Mesenchymal stem cell (in vitro differentiated cells and primary cell): ENCODE measurements at regions not wholly inside any gene's neighbourhood (a gene's known extent, or its start where the extent isn't known, plus 50 kb on each side); places are given as distances from the start of the nearest gene placed in this dataset.

Experiments used
- DNase-seq: peaks from one replicate; pipeline ENCODE4 v3.0.0-alpha.2; 2013
- H2AFZ ChIP-seq: one replicate; pipeline ENCODE4 v1.6.1; 2013; ENCODE audit warnings: low read depth, mild to moderate bottlenecking, control low read depth, inconsistent platforms, low read length, moderate library complexity
- H2AK5ac ChIP-seq: 2 replicates; pipeline ENCODE4 v1.6.1; 2013; ENCODE audit warnings: low read length, moderate library complexity, mild to moderate bottlenecking, inconsistent platforms; ENCODE audit not compliant: severe bottlenecking
- H2BK120ac ChIP-seq: one replicate; pipeline ENCODE4 v1.6.1; 2013; ENCODE audit warnings: low read depth, mild to moderate bottlenecking, inconsistent platforms, low read length, moderate library complexity
- H2BK12ac ChIP-seq, 2 experiments: one replicate each; pipeline ENCODE4 v1.6.1; 2013; ENCODE audit warnings: inconsistent platforms in 2 of 2, low read length in 2 of 2, mild to moderate bottlenecking in 2 of 2, moderate library complexity in 2 of 2, control low read depth in 1 of 2
- H2BK15ac ChIP-seq: one replicate; pipeline ENCODE4 v1.6.1; 2013; ENCODE audit warnings: mild to moderate bottlenecking, low read depth, inconsistent platforms; ENCODE audit not compliant: poor library complexity, severe bottlenecking
- H2BK5ac ChIP-seq: 2 replicates; pipeline ENCODE4 v1.6.1; 2013; ENCODE audit warnings: low read depth, mild to moderate bottlenecking, low read length, control low read depth, inconsistent platforms; ENCODE audit not compliant: poor library complexity, severe bottlenecking
- H3K14ac ChIP-seq, 2 experiments: one replicate each; pipeline ENCODE4 v1.6.1; 2013; ENCODE audit warnings: inconsistent platforms in 2 of 2, low read length in 2 of 2, control low read depth in 1 of 2, mild to moderate bottlenecking in 1 of 2, moderate library complexity in 1 of 2
- H3K18ac ChIP-seq, 2 experiments: one replicate each; pipeline ENCODE4 v1.6.1; 2013; ENCODE audit warnings: inconsistent platforms in 2 of 2, low read length in 2 of 2, control low read depth in 1 of 2, low read depth in 1 of 2, mild to moderate bottlenecking in 1 of 2
- H3K23ac ChIP-seq, 2 experiments: one replicate each; pipeline ENCODE4 v1.6.1; 2013; ENCODE audit warnings: inconsistent platforms in 2 of 2, low read length in 2 of 2, mild to moderate bottlenecking in 2 of 2, moderate library complexity in 2 of 2, control low read depth in 1 of 2
- H3K27ac ChIP-seq: 2 replicates; pipeline ENCODE4 v1.5.1; 2013; ENCODE audit warnings: mild to moderate bottlenecking, moderate library complexity, low read length, control low read depth, inconsistent platforms; ENCODE audit not compliant: poor library complexity, severe bottlenecking
- H3K27me3 ChIP-seq, 2 experiments: 2 replicates each; pipeline versions ENCODE4 v1.6.1 to v1.7.0; 2013; ENCODE audit warnings: low read length in 2 of 2, mild to moderate bottlenecking in 2 of 2, moderate library complexity in 2 of 2, control low read depth in 1 of 2, inconsistent platforms in 1 of 2; ENCODE audit not compliant: control insufficient read depth in 1 of 2, insufficient read depth in 1 of 2
- H3K36me3 ChIP-seq, 2 experiments: 2 replicates each; pipeline versions ENCODE4 v1.6.1 to v1.7.0; 2013; ENCODE audit warnings: low read length in 2 of 2, control low read depth in 1 of 2, inconsistent platforms in 1 of 2, low read depth in 1 of 2, mild to moderate bottlenecking in 1 of 2; ENCODE audit not compliant: insufficient read depth in 2 of 2, control insufficient read depth in 1 of 2
- H3K4ac ChIP-seq, 2 experiments: one replicate each; pipeline ENCODE4 v1.6.1; 2013; ENCODE audit warnings: inconsistent platforms in 2 of 2, low read length in 2 of 2, mild to moderate bottlenecking in 2 of 2, moderate library complexity in 2 of 2, control low read depth in 1 of 2, low read depth in 1 of 2
- H3K4me1 ChIP-seq: 2 replicates; pipeline ENCODE4 v1.6.1; 2013; ENCODE audit warnings: low read depth, low read length, control low read depth; ENCODE audit not compliant: control insufficient read depth, insufficient read depth
- H3K4me2 ChIP-seq: 2 replicates; pipeline ENCODE4 v1.6.1; 2013; ENCODE audit warnings: low read length, mild to moderate bottlenecking, inconsistent platforms; ENCODE audit not compliant: poor library complexity, severe bottlenecking
- H3K4me3 ChIP-seq, 2 experiments: 2 replicates each; pipeline versions ENCODE4 v1.5.1 to v1.7.0; 2013; ENCODE audit warnings: low read length in 2 of 2, mild to moderate bottlenecking in 2 of 2, control low read depth in 1 of 2, low read depth in 1 of 2; ENCODE audit not compliant: insufficient read depth in 1 of 2
- H3K79me1 ChIP-seq: replicated peaks from 2 replicates; pipeline ENCODE4 v1.6.1; 2013; ENCODE audit warnings: mild to moderate bottlenecking, control low read depth, low read length, inconsistent platforms; ENCODE audit not compliant: poor library complexity, severe bottlenecking
- H3K9ac ChIP-seq: 2 replicates; pipeline ENCODE4 v1.7.0; 2013; ENCODE audit warnings: mild to moderate bottlenecking, low read length, moderate library complexity
- H3K9me3 ChIP-seq: 2 replicates; pipeline ENCODE4 v1.7.0; 2013; ENCODE audit warnings: mild to moderate bottlenecking, low read length; ENCODE audit not compliant: control insufficient read depth
- H4K8ac ChIP-seq: one replicate; pipeline ENCODE4 v1.6.1; 2013; ENCODE audit warnings: inconsistent platforms, mild to moderate bottlenecking, low read length, moderate library complexity
- H4K91ac ChIP-seq: one replicate; pipeline ENCODE4 v1.6.1; 2013; ENCODE audit warnings: mild to moderate bottlenecking, low read length, inconsistent platforms
- WGBS: methylation state at CpG from one replicate; pipeline ENCODE4 v1.1.7; 2013; ENCODE audit warnings: mixed read lengths; 5-methylcytosine and 5-hydroxymethylcytosine counted together

- Histone ChIP-seq H2BK12ac (no peak overlapping the region), H3K4me2 (no peak overlapping the region), H3K27ac (no peak overlapping the region), H3K4ac (no peak overlapping the region), H3K36me3 (no peaks in the 10 kb centered on the region), H4K91ac (no peak overlapping the region), H2BK5ac (no peak overlapping the region), H3K23ac (no peak overlapping the region), H2AK5ac (no peak overlapping the region), H3K4me3 (no peak overlapping the region), H3K14ac (no peak overlapping the region), H3K4me1 (no peaks in the 10 kb centered on the region), H3K18ac (no peak overlapping the region), H3K79me1 (no peaks in the 10 kb centered on the region), H3K9me3 (peaks cover 4% of the 10 kb centered on the region), H2BK15ac (no peak overlapping the region), H2AFZ (peak overlapping the region; percentile 10), H4K8ac (no peak overlapping the region), H3K27me3 (no peaks in the 10 kb centered on the region), H3K9ac (no peak overlapping the region), H2BK120ac (no peak overlapping the region)
- no peak for DNase-seq
- WGBS, result 64% methylated on average over 6 of the region's 6 CpGs
Measured at GRCh38 chr5:2509527-2509926, 241.9 kb downstream of the IRX2 start.

DNA sequence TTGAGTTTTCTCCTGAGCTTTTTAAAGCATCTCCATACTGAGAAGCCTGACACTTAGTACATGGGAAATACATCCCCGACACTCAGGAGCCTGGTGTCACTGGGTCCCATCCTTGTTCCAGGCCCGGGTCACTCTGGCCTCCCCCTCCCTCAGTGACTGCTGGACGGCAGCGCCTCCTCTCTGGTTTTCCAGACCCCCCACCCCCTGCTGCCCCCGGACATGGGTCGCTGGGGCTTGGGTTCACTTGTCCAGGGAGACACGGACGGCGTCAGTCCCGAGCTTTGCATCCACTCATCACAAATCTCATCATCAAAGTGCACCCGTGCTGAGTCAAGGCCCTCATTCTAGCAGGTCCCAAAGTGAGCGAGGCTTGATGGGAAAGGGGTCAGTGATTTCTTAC is 243.0 kb downstream of the IRX2 start:
- no peaks in the 10 kb centered on the region for H3K79me1 ChIP-seq
- no peaks in the 10 kb centered on the region for H3K36me3 ChIP-seq
- H3K23ac ChIP-seq, result no peak overlapping the region
- H2BK5ac ChIP-seq, result no peak overlapping the region
- peaks cover 4% of the 10 kb centered on the region for H3K9me3 ChIP-seq
- no peak overlapping the region for H4K91ac ChIP-seq
- no peak for DNase-seq
- H4K8ac ChIP-seq, result no peak overlapping the region
- no peak overlapping the region for H2AFZ ChIP-seq
- WGBS, result 72% methylated on average over 6 of the region's 12 CpGs
- H3K9ac ChIP-seq, result no peak overlapping the region
- H3K4me1 ChIP-seq, result no peaks in the 10 kb centered on the region
- no peak overlapping the region for H2AK5ac ChIP-seq
- H2BK12ac ChIP-seq, result no peak overlapping the region
- no peak overlapping the region for H3K18ac ChIP-seq
- no peak overlapping the region for H3K14ac ChIP-seq
- H3K4me2 ChIP-seq, result no peak overlapping the region
- H2BK15ac ChIP-seq, result no peak overlapping the region
- H3K4ac ChIP-seq, result no peak overlapping the region
- no peak overlapping the region for H3K27ac ChIP-seq
- no peak overlapping the region for H2BK120ac ChIP-seq
- H3K4me3 ChIP-seq, result no peak overlapping the region
- no peaks in the 10 kb centered on the region for H3K27me3 ChIP-seq

DNA sequence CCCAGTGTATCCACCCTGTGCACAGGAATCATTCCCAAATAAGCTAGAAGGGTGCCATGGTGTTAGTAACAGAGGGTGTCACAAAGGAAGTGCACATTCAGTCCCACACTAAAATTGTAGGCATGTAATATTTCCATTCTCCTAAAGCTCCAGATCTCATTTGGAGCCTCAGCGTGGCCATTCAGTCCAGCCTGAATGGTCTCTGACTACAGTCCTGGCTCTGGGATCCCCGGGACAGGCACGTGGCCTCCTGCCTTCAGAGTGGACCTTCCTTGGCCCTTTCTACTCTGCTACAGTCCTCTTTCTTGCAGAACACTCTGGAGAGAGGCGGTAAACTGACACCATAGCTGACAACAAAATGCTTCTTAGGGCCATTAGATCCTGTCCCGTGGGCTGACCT is 243.9 kb downstream of the IRX2 start:
- H3K18ac ChIP-seq, result no peak overlapping the region
- H4K91ac ChIP-seq, result no peak overlapping the region
- no peak for DNase-seq
- no peaks in the 10 kb centered on the region for H3K27me3 ChIP-seq
- no peak overlapping the region for H2BK5ac ChIP-seq
- H3K4me1 ChIP-seq, result no peaks in the 10 kb centered on the region
- H3K36me3 ChIP-seq, result no peaks in the 10 kb centered on the region
- peaks cover 4% of the 10 kb centered on the region for H3K9me3 ChIP-seq
- H2BK15ac ChIP-seq, result no peak overlapping the region
- no peak overlapping the region for H3K23ac ChIP-seq
- H3K4me2 ChIP-seq, result no peak overlapping the region
- H2AK5ac ChIP-seq, result no peak overlapping the region
- no peak overlapping the region for H2BK12ac ChIP-seq
- H3K4me3 ChIP-seq, result no peak overlapping the region
- no peak overlapping the region for H3K9ac ChIP-seq
- H4K8ac ChIP-seq, result no peak overlapping the region
- H2BK120ac ChIP-seq, result no peak overlapping the region
- H3K4ac ChIP-seq, result no peak overlapping the region
- H3K79me1 ChIP-seq, result no peaks in the 10 kb centered on the region
- H2AFZ ChIP-seq, result no peak overlapping the region
- no peak overlapping the region for H3K27ac ChIP-seq
- H3K14ac ChIP-seq, result no peak overlapping the region
- WGBS, result 71% methylated on average over 5 of the region's 5 CpGs

DNA sequence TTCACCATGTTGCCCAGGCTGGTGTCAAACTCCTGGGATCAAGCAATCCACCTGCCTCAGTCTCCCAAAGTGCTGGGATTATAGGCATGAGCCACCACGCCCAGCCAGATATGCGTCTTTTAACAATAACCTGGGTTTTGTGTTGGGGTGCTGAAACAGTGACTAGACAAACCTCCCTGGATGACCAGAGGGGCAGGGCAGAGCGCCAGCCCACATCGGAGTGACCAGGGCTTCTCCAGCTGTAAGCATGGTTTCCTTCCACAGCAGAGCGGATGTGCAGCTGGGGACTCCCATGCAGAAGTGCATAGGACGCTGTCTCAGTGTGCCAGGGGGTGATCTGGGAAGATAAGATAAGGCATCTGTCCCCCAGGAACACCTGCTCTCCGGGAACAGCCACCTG is 244.9 kb downstream of the IRX2 start:
- Histone ChIP-seq H2AFZ (no peak overlapping the region), H3K4me2 (no peak overlapping the region), H3K27me3 (no peaks in the 10 kb centered on the region), H3K14ac (no peak overlapping the region), H2BK15ac (no peak overlapping the region), H3K79me1 (no peaks in the 10 kb centered on the region), H3K4me3 (no peak overlapping the region), H4K91ac (no peak overlapping the region), H3K18ac (no peak overlapping the region), H2AK5ac (no peak overlapping the region), H3K4ac (no peak overlapping the region), H4K8ac (no peak overlapping the region), H3K4me1 (no peaks in the 10 kb centered on the region), H2BK120ac (no peak overlapping the region), H3K27ac (no peak overlapping the region), H3K36me3 (no peaks in the 10 kb centered on the region), H3K9me3 (peaks cover 8% of the 10 kb centered on the region), H2BK12ac (no peak overlapping the region), H2BK5ac (no peak overlapping the region), H3K23ac (no peak overlapping the region), H3K9ac (no peak overlapping the region)
- DNase-seq, result no peak
- 80% methylated on average over 7 of the region's 7 CpGs for WGBS
